MCF 10A (cell line): ENCODE measurements at regions not wholly inside any gene's neighbourhood (a gene's known extent, or its start where the extent isn't known, plus 50 kb on each side); places are given as distances from the start of the nearest gene placed in this dataset.

Experiments used
- BruUV-seq: library from RNA; stranded (reverse); fragments of 400-500 nt; replicated peaks from 2 replicates; lab custom pipeline; 2021; lab: Mats Ljungman, UMichigan
- CTCF ChIA-PET: fragments of 300-600 bp; sonication (Branson Sonifier 250); formaldehyde crosslinking; extraction: SDS; loops from one replicate; lab custom pipeline; 2021; ENCODE audit warnings: antibody characterized with exemption, inconsistent platforms; lab: Yijun Ruan, JAX
- POLR2A ChIA-PET: fragments of 300-600, 350-650 bp; sonication (Branson Sonifier 250); formaldehyde crosslinking; extraction: SDS; loops from one replicate; lab custom pipeline; 2020; ENCODE audit warnings: antibody characterized with exemption, inconsistent platforms; lab: Yijun Ruan, JAX
- DNase-seq: peaks from one replicate; pipeline ENCODE4 v3.0.0-alpha.2; 2018; ENCODE audit not compliant: unreplicated experiment
- H3K27ac Mint-ChIP-seq: one replicate; pipeline ENCODE4 v1.8.0; 2022; ENCODE audit warnings: mild to moderate bottlenecking, low read depth, mixed read lengths; ENCODE audit not compliant: unreplicated experiment
- H3K27me3 Mint-ChIP-seq: one replicate; pipeline ENCODE4 v1.8.0; 2022; ENCODE audit warnings: mixed read lengths; ENCODE audit not compliant: insufficient read depth, unreplicated experiment
- H3K36me3 Mint-ChIP-seq: one replicate; pipeline ENCODE4 v1.8.0; 2022; ENCODE audit warnings: mild to moderate bottlenecking, moderate library complexity, mixed read lengths; ENCODE audit not compliant: insufficient read depth, unreplicated experiment
- H3K4me1 Mint-ChIP-seq: one replicate; pipeline ENCODE4 v1.8.0; 2022; ENCODE audit warnings: mixed read lengths; ENCODE audit not compliant: insufficient read depth, unreplicated experiment
- H3K4me3 Mint-ChIP-seq: one replicate; pipeline ENCODE4 v1.8.0; 2022; ENCODE audit warnings: mild to moderate bottlenecking, moderate library complexity, mixed read lengths; ENCODE audit not compliant: unreplicated experiment
- H3K9me3 Mint-ChIP-seq: one replicate; pipeline ENCODE4 v1.8.0; 2022; ENCODE audit warnings: mixed read lengths; ENCODE audit not compliant: unreplicated experiment
- intact Hi-C: fragments of 100-400 bp; cut with micrococcal nuclease; formaldehyde crosslinking; loops from 2 replicates; pipeline ENCODE4 v1.14.1; 2022
- TF ChIP-seq, protein P1 (sequence below): fragments of 200-600 bp; IDR thresholded peaks from one replicate; pipeline ENCODE4 v1.8.0; 2022; ENCODE audit warnings: antibody characterized with exemption, mild to moderate bottlenecking; ENCODE audit not compliant: unreplicated experiment

DNA sequence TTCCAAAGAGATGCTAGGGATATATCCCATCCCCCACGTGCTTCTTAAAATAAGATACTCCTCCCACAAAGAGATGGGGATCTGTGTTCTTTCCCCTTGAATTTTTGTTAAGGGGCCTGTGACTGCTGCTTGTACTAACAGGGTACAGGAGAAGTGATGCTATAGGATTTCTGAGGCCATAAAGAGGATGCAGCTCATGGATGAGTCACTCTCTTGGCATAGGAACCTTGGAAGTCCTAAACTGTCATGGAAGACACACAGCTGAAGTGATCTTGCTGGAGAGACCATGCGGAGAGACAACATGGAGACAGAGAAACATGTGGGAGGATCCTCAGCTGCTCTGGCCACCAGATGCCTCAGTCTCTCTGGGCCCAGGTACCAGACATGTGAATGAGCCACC is 157.2 kb downstream of the S1PR1 start:
- H3K4me1 Mint-ChIP-seq = no peaks in the 10 kb centered on the region
- H3K9me3 Mint-ChIP-seq = no peaks in the 10 kb centered on the region
- peak; percentile 33 for DNase-seq
- intact Hi-C loops = no loop called here
- no TSS peak for BruUV-seq
- no peak overlapping the region for H3K4me3 Mint-ChIP-seq
- no peaks in the 10 kb centered on the region for H3K36me3 Mint-ChIP-seq
- no peak overlapping the region for H3K27ac Mint-ChIP-seq
- POLR2A ChIA-PET = no interaction called here
- CTCF ChIA-PET = no interaction called here
- TF ChIP-seq, protein P1, sequence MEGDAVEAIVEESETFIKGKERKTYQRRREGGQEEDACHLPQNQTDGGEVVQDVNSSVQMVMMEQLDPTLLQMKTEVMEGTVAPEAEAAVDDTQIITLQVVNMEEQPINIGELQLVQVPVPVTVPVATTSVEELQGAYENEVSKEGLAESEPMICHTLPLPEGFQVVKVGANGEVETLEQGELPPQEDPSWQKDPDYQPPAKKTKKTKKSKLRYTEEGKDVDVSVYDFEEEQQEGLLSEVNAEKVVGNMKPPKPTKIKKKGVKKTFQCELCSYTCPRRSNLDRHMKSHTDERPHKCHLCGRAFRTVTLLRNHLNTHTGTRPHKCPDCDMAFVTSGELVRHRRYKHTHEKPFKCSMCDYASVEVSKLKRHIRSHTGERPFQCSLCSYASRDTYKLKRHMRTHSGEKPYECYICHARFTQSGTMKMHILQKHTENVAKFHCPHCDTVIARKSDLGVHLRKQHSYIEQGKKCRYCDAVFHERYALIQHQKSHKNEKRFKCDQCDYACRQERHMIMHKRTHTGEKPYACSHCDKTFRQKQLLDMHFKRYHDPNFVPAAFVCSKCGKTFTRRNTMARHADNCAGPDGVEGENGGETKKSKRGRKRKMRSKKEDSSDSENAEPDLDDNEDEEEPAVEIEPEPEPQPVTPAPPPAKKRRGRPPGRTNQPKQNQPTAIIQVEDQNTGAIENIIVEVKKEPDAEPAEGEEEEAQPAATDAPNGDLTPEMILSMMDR = no peak
- peaks cover 72% of the 10 kb centered on the region for H3K27me3 Mint-ChIP-seq

DNA sequence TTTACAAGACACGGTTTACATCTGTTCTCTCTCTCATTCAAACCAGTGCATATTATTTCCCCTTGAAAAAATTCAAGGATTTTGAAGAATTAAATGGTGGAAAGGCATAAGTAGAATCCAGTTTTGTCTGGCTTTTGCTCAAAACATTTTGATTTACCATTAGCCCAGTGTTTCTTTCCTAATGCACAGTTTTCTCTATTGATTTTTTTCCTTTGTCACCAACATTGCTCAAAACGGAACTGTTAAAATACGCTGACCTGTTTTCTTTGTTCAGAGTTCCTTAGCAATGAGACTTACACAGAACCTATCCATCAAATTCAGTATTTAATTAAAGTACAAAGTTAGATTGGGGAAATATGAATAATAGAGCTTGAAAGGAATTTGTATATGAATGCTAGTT is 162.4 kb downstream of the S1PR1 start:
- no TSS peak for BruUV-seq
- POLR2A ChIA-PET = no interaction called here

DNA sequence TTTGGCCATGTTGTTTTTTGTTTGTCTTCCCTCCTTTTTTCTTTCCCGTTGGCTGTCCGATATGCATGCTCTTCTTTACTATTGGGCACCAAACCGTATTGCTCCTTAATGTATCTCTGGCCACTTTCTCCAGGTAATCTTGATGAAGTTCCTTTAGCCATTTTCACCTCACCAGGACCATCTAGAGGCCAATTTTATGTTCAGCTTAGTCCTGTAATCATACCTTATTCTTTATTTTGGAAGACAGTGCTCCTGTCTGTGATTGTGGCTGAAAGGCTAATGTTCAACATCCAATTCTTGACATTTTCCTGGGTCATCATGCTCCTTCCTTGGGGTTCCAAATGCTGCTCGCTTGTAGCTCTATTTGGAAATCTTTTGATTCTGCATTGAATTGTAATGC is 169.5 kb downstream of the S1PR1 start:
- Mint-ChIP-seq H3K4me3 (no peak overlapping the region), H3K27ac (no peak overlapping the region), H3K36me3 (no peaks in the 10 kb centered on the region), H3K4me1 (no peaks in the 10 kb centered on the region), H3K9me3 (no peaks in the 10 kb centered on the region), H3K27me3 (peaks cover 36% of the 10 kb centered on the region)
- intact Hi-C loops = no loop called here
- POLR2A ChIA-PET = interaction anchor here (0.7 kb wide), 1 partner anchor 46 kb away, joined by 3 read pairs; no protein-coding TSS in a partner anchor
- CTCF ChIA-PET = no interaction called here
- TF ChIP-seq, protein P1 = no peak
- no peak for DNase-seq
- BruUV-seq = no TSS peak

More for the DNA sequence above, 162.4 kb downstream of the S1PR1 start:
- Mint-ChIP-seq H3K27me3 (peaks cover 63% of the 10 kb centered on the region), H3K4me3 (no peak overlapping the region), H3K27ac (no peak overlapping the region), H3K9me3 (no peaks in the 10 kb centered on the region), H3K36me3 (no peaks in the 10 kb centered on the region), H3K4me1 (no peaks in the 10 kb centered on the region)
- CTCF ChIA-PET = interaction anchor here (0.7 to 1.7 kb wide), 3 partner anchors 40 to 88 kb away, joined by 3 to 6 read pairs (median 3); no protein-coding TSS in a partner anchor
- intact Hi-C loops = no loop called here
- no peak for DNase-seq
- TF ChIP-seq, protein P1 = no peak

DNA sequence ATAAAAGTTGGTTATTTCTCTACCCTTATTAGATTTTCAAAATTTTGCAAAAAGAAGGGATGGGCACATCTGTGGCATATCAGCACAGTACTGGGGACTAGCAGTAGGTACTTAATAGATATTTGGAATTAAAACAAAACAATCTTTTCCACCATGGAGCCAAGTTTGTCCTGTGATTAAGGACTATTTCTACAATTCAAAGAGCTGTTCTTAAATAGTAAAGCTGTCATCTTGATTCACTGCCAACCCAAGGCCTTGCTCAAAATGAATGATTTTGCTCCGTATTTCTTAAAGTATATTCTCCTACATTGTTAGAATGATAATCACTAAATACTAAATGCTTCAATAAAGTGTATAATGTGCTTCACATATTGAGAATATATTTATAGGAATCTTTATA is 169.9 kb downstream of the S1PR1 start:
- DNase-seq = no peak
- BruUV-seq = no TSS peak
- H3K27ac Mint-ChIP-seq = no peak overlapping the region
- no peaks in the 10 kb centered on the region for H3K9me3 Mint-ChIP-seq
- H3K27me3 Mint-ChIP-seq = peaks cover 40% of the 10 kb centered on the region
- CTCF ChIA-PET = no interaction called here
- no peaks in the 10 kb centered on the region for H3K36me3 Mint-ChIP-seq
- POLR2A ChIA-PET = interaction anchor here (0.7 kb wide), 1 partner anchor 46 kb away, joined by 3 read pairs; no protein-coding TSS in a partner anchor
- no peak overlapping the region for H3K4me3 Mint-ChIP-seq
- no peaks in the 10 kb centered on the region for H3K4me1 Mint-ChIP-seq
- intact Hi-C loops = no loop called here
- TF ChIP-seq, protein P1 = no peak
